DND-41 (cell line): ENCODE measurements at regions not wholly inside any gene's neighbourhood (a gene's known extent, or its start where the extent isn't known, plus 50 kb on each side); places are given as distances from the start of the nearest gene placed in this dataset.

ENCODE experiments used
- EZH2 ChIP-seq: IDR thresholded peaks from 3 replicates; pipeline ENCODE4 v1.6.1; 2012; ENCODE audit warnings: borderline replicate concordance, low read depth, mild to moderate bottlenecking, moderate library complexity, low read length, inconsistent platforms; ENCODE audit not compliant: severe bottlenecking
- TF ChIP-seq, protein P1 (sequence below): IDR thresholded peaks from 2 replicates; pipeline ENCODE4 v1.5.1; 2012; ENCODE audit warnings: borderline replicate concordance, low read length, moderate library complexity, mild to moderate bottlenecking; ENCODE audit not compliant: poor library complexity, severe bottlenecking; ENCODE audit errors: extremely low read depth

DNA sequence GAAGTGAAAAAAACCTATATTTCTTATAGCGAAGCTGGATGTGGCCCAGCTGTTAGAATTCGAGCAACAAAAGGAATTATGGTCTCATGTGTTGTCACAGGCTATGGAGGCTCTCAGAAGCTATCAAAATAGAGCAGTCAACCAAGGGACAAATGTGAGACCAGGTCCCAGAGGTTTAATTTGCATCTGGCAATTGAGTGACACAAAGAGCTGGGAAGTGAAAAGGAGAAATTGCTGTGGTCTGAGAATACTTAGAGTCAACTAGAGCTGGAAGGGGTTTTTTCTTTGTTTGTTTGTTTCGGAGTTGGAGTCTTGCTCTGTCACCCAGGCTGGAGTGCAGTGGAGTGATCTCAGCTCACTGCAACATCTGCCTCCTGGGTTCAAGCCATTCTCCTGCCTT is 61.3 kb upstream of the SMAD3 start:
- TF ChIP-seq, protein P1, sequence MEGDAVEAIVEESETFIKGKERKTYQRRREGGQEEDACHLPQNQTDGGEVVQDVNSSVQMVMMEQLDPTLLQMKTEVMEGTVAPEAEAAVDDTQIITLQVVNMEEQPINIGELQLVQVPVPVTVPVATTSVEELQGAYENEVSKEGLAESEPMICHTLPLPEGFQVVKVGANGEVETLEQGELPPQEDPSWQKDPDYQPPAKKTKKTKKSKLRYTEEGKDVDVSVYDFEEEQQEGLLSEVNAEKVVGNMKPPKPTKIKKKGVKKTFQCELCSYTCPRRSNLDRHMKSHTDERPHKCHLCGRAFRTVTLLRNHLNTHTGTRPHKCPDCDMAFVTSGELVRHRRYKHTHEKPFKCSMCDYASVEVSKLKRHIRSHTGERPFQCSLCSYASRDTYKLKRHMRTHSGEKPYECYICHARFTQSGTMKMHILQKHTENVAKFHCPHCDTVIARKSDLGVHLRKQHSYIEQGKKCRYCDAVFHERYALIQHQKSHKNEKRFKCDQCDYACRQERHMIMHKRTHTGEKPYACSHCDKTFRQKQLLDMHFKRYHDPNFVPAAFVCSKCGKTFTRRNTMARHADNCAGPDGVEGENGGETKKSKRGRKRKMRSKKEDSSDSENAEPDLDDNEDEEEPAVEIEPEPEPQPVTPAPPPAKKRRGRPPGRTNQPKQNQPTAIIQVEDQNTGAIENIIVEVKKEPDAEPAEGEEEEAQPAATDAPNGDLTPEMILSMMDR: no peak
- no peak for TF ChIP-seq EZH2
